ENCODE measurements at regions not wholly inside any gene's neighbourhood (a gene's known extent, or its start where the extent isn't known, plus 50 kb on each side); places are given as distances from the start of the nearest gene placed in this dataset.

DNA sequence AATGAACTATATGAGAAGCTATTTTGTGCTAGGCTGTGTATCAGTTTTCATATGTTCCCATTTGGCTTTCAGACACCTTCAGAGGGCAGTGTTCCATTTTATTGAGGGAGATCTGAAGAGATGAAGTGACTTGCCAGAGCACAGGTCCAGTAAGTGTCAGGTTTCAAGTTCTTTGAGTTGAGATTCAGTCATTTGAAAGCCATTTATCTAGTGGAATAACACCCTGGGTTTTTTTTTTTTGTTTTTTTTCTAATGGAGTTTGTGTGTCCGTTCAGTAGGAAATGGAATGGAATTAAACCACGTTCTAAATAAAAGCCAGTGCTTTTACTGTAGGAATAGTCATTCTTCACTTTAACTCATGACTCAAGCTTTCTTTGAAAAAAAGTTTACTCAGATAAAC is 652.9 kb upstream of the USP24 start:
- TF ChIP-seq POLR2AphosphoS5 (IDR thresholded peaks at IDR 0.05; ENCODE audit: borderline replicate concordance, low read depth, low read length) (no peak), EZH2 (IDR thresholded peaks at IDR 0.05) (no peak), FOXP2 (optimal IDR thresholded peaks at IDR 0.05; ENCODE audit: control extremely low read depth, extremely low read length, insufficient read depth) (no peak)
